Stimulated activated CD8-positive, alpha-beta memory T cell treated with anti-CD3 and anti-CD28 coated beads, Interleukin-15, amount 100 ng/mL, for 4 hours (primary cell): ENCODE measurements at regions not wholly inside any gene's neighbourhood (a gene's known extent, or its start where the extent isn't known, plus 50 kb on each side); places are given as distances from the start of the nearest gene placed in this dataset.

ENCODE experiments used
- DNase-seq, 2 donors: peaks; one replicate each; pipeline ENCODE4 v3.0.0-alpha.2; 2020; ENCODE audit warnings: low read depth in 2 of 2

GRCh38 chr4:180207921-180208320 is 2035.3 kb upstream of the TENM3 start:
- DNase-seq = no peak

GRCh38 chr4:180217070-180217469 is 2026.1 kb upstream of the TENM3 start:
- no peak for DNase-seq

- no peak for DNase-seq
These were observed 2024.1 kb upstream of the TENM3 start for GRCh38 chr4:180219080-180219479.

GRCh38 chr4:180225977-180226376 is 2017.2 kb upstream of the TENM3 start:
- no peak for DNase-seq

GRCh38 chr4:180234730-180235129 is 2008.5 kb upstream of the TENM3 start:
- DNase-seq = no peak

- no peak for DNase-seq
These were observed 2002.5 kb upstream of the TENM3 start for GRCh38 chr4:180240670-180241069.

GRCh38 chr4:180253419-180253818 is 1989.8 kb upstream of the TENM3 start:
- DNase-seq = no peak

- no peak for DNase-seq
These were observed 1981.9 kb upstream of the TENM3 start for GRCh38 chr4:180261346-180261745.

- no peak for DNase-seq
These were observed 1963.1 kb upstream of the TENM3 start for GRCh38 chr4:180280076-180280475.

GRCh38 chr4:180280726-180281297 is 1962.4 kb upstream of the TENM3 start:
- DNase-seq = no peak

GRCh38 chr4:180281724-180282123 is 1961.5 kb upstream of the TENM3 start:
- no peak for DNase-seq

- no peak for DNase-seq
These were observed 1958.9 kb upstream of the TENM3 start for GRCh38 chr4:180284267-180284666.

GRCh38 chr4:180285796-180286195 is 1957.4 kb upstream of the TENM3 start:
- DNase-seq = no peak

GRCh38 chr4:180292339-180292738 is 1950.9 kb upstream of the TENM3 start:
- no peak for DNase-seq

- no peak for DNase-seq
These were observed 1947.1 kb upstream of the TENM3 start for GRCh38 chr4:180296036-180296599.

- DNase-seq = no peak
These were observed 1938.9 kb upstream of the TENM3 start for GRCh38 chr4:180304321-180304720.

GRCh38 chr4:180310616-180311015 is 1932.6 kb upstream of the TENM3 start:
- DNase-seq = no peak

GRCh38 chr4:180314972-180315371 is 1928.2 kb upstream of the TENM3 start:
- DNase-seq = no peak

- no peak for DNase-seq
These were observed 1912.7 kb upstream of the TENM3 start for GRCh38 chr4:180330521-180330920.

- DNase-seq = no peak
These were observed 1910.0 kb upstream of the TENM3 start for GRCh38 chr4:180333162-180333561.

- DNase-seq = no peak
These were observed 1907.6 kb upstream of the TENM3 start for GRCh38 chr4:180335566-180335965.

GRCh38 chr4:180336494-180337090 is 1906.6 kb upstream of the TENM3 start:
- DNase-seq = no peak

GRCh38 chr4:180341926-180342325 is 1901.3 kb upstream of the TENM3 start:
- no peak for DNase-seq

- no peak for DNase-seq
These were observed 1892.3 kb upstream of the TENM3 start for GRCh38 chr4:180350901-180351300.
